ENCODE measurements at regions not wholly inside any gene's neighbourhood (a gene's known extent, or its start where the extent isn't known, plus 50 kb on each side); places are given as distances from the start of the nearest gene placed in this dataset.

DNA sequence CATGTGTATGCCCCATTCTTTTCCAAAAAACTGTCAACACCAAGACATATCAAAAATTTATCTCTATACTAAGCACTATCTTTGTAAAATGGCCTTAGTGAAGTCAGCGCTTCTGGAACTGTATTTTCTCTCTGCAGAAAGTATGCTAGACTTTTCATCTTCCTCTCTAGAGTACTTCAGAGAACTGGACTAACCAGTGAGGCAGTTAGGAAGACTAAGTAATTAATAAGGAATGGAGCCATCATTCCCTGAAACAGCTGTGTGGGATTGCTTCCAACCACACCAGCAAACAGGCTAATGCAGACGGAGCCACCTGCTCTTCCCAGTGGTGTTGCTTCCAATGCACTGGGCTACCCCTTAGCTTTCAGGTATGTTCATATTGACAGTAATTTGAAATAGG, 169.1 kb upstream of the FUT9 start:
- Histone ChIP-seq H4K20me1 (ENCODE audit: control insufficient read depth, insufficient read depth, low read depth, low read length) (no peaks in the 10 kb centered on the region), H3K36me3 (ENCODE audit: control insufficient read depth, low read length) (no peaks in the 10 kb centered on the region), H3K27ac (ENCODE audit: low read depth, low read length) (no peak overlapping the region), H3K4me1 (ENCODE audit: control insufficient read depth, low read length) (no peaks in the 10 kb centered on the region), H3K27me3 (ENCODE audit: control insufficient read depth, low read length) (no peaks in the 10 kb centered on the region), H3K9me2 (replicated peaks; ENCODE audit: control insufficient read depth, low read length) (no peaks in the 10 kb centered on the region; the same call in 1 of the 2 replicates), H3K4me2 (ENCODE audit: low read length) (no peak overlapping the region), H3K79me2 (ENCODE audit: control insufficient read depth, low read length) (no peaks in the 10 kb centered on the region), H3F3A (ENCODE audit: control insufficient read depth, insufficient read depth) (no peaks in the 10 kb centered on the region), H3K4me3 (ENCODE audit: low read length) (no peak overlapping the region), H3K9me3 (ENCODE audit: control insufficient read depth, insufficient read depth, low read length) (no peaks in the 10 kb centered on the region)
- TF ChIP-seq EZH2phosphoT487 (IDR thresholded peaks at IDR 0.05; ENCODE audit: borderline replicate concordance, low read length) (no peak), CTCF (IDR thresholded peaks at IDR 0.05; ENCODE audit: low read depth, low read length, poor library complexity, severe bottlenecking) (no peak)

DNA sequence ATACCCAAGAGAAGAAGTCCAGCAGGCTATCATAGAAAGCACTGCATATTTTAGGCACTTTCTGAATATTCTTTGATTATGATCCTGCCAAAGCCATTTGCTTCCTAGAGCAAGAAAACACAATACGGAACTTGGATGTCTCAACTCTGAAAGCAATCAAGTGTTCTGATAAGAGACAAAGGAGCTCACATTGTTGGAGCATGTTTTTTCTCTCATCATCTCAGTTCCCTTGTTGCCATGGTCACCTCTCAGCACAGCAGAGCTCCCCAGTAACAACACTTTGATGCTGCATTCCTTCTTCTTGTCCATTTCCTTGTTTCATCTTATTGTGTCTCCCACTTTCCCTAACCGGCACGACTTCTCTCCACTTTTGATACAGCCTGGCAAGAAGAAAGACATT, 168.7 kb upstream of the FUT9 start:
- Histone ChIP-seq H3K27ac (ENCODE audit: low read depth, low read length) (no peak overlapping the region), H3K9me3 (ENCODE audit: control insufficient read depth, insufficient read depth, low read length) (no peaks in the 10 kb centered on the region), H3K27me3 (ENCODE audit: control insufficient read depth, low read length) (no peaks in the 10 kb centered on the region), H4K20me1 (ENCODE audit: control insufficient read depth, insufficient read depth, low read depth, low read length) (no peaks in the 10 kb centered on the region), H3K9me2 (replicated peaks; ENCODE audit: control insufficient read depth, low read length) (no peaks in the 10 kb centered on the region; the same call in 1 of the 2 replicates), H3K36me3 (ENCODE audit: control insufficient read depth, low read length) (no peaks in the 10 kb centered on the region), H3K4me2 (ENCODE audit: low read length) (no peak overlapping the region), H3F3A (ENCODE audit: control insufficient read depth, insufficient read depth) (no peaks in the 10 kb centered on the region), H3K4me1 (ENCODE audit: control insufficient read depth, low read length) (no peaks in the 10 kb centered on the region), H3K79me2 (ENCODE audit: control insufficient read depth, low read length) (no peaks in the 10 kb centered on the region), H3K4me3 (ENCODE audit: low read length) (no peak overlapping the region)
- no peak for TF ChIP-seq CTCF (IDR thresholded peaks at IDR 0.05; ENCODE audit: low read depth, low read length, poor library complexity, severe bottlenecking)
- TF ChIP-seq EZH2phosphoT487 (IDR thresholded peaks at IDR 0.05; ENCODE audit: borderline replicate concordance, low read length), result no peak

DNA sequence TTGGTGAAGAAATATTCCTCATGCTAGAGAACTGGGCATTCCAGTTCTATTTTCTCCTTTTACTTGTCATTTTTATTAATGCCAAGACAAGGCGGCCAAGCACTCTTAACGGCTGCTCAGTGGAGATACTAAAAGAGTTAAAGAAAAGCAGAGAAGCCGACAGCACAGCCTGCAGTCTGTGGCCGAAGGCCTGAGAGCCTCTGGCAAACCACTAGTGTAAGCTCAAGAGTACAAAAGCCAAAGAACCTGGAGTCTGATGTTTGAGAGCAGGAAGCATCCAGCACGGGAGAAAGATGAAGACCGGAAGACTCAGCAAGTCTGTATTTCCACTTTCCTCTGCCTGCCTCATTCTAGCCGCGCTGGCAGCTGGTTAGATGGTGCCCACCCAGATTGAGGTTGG, 167.1 kb upstream of the FUT9 start:
- H3K4me2 ChIP-seq (ENCODE audit: low read length), result no peak overlapping the region
- no peak overlapping the region for H3K27ac ChIP-seq (ENCODE audit: low read depth, low read length)
- H4K20me1 ChIP-seq (ENCODE audit: control insufficient read depth, insufficient read depth, low read depth, low read length), result no peaks in the 10 kb centered on the region
- H3K79me2 ChIP-seq (ENCODE audit: control insufficient read depth, low read length), result no peaks in the 10 kb centered on the region
- H3K9me3 ChIP-seq (ENCODE audit: control insufficient read depth, insufficient read depth, low read length), result no peaks in the 10 kb centered on the region
- H3K36me3 ChIP-seq (ENCODE audit: control insufficient read depth, low read length), result no peaks in the 10 kb centered on the region
- H3F3A ChIP-seq (ENCODE audit: control insufficient read depth, insufficient read depth), result no peaks in the 10 kb centered on the region
- no peaks in the 10 kb centered on the region; the same call in 1 of the 2 replicates for H3K9me2 ChIP-seq (replicated peaks; ENCODE audit: control insufficient read depth, low read length)
- no peaks in the 10 kb centered on the region for H3K4me1 ChIP-seq (ENCODE audit: control insufficient read depth, low read length)
- TF ChIP-seq CTCF (IDR thresholded peaks at IDR 0.05; ENCODE audit: low read depth, low read length, poor library complexity, severe bottlenecking) (no peak), EZH2phosphoT487 (IDR thresholded peaks at IDR 0.05; ENCODE audit: borderline replicate concordance, low read length) (no peak)
- no peak overlapping the region for H3K4me3 ChIP-seq (ENCODE audit: low read length)
- no peaks in the 10 kb centered on the region for H3K27me3 ChIP-seq (ENCODE audit: control insufficient read depth, low read length)
